Brain microvascular endothelial cell (primary cell): ENCODE measurements at regions not wholly inside any gene's neighbourhood (a gene's known extent, or its start where the extent isn't known, plus 50 kb on each side); places are given as distances from the start of the nearest gene placed in this dataset.
A peak's percentile ranks its signal among the peaks of the same experiment; 100 is the strongest.

Experiments
- DNase-seq: peaks from one replicate; pipeline ENCODE4 v3.0.0-alpha.2; 2020
- H3K27ac ChIP-seq: fragments of 250-450 bp; sonication (Bioruptor Pico); 2 replicates; pipeline ENCODE4 v1.5.1; 2020; ENCODE audit warnings: mild to moderate bottlenecking, moderate library complexity
- H3K27me3 ChIP-seq: fragments of 250-450 bp; sonication (Bioruptor Pico); replicated peaks from 2 replicates; pipeline ENCODE4 v1.5.1; 2020; ENCODE audit warnings: mild to moderate bottlenecking
- H3K36me3 ChIP-seq: fragments of 250-450 bp; sonication (Bioruptor Pico); replicated peaks from 2 replicates; pipeline ENCODE4 v1.5.1; 2020; ENCODE audit warnings: mild to moderate bottlenecking
- H3K4me3 ChIP-seq: 2 replicates; pipeline ENCODE4 v1.5.1; 2011; ENCODE audit warnings: low read depth, mild to moderate bottlenecking, control low read depth, low read length, moderate library complexity
- CTCF ChIP-seq: IDR thresholded peaks from 2 replicates; pipeline ENCODE4 v1.5.1; 2011; ENCODE audit warnings: low read depth, mild to moderate bottlenecking, moderate library complexity, low read length, control low read depth, inconsistent platforms; ENCODE audit errors: missing control alignments
- in situ Hi-C: cut with HindIII; loops from 2 replicates; pipeline ENCODE4 v1.10.0; 2017; ENCODE audit warnings: low sequenced_read_pairs, low pct_ligation_motif_present

GRCh38 chr16:27679899-27680298 is 130.0 kb downstream of the KATNIP start:
- in situ Hi-C loops: no loop called here
- no peak for TF ChIP-seq CTCF
- H3K27ac ChIP-seq: no peak overlapping the region
- DNase-seq: no peak
- no peaks in the 10 kb centered on the region for H3K27me3 ChIP-seq
- H3K4me3 ChIP-seq: no peak overlapping the region
- peaks cover 2% of the 10 kb centered on the region for H3K36me3 ChIP-seq

GRCh38 chr16:27681681-27682080 is 131.7 kb downstream of the KATNIP start:
- no peak for DNase-seq
- Histone ChIP-seq H3K4me3 (no peak overlapping the region), H3K36me3 (peaks cover 2% of the 10 kb centered on the region), H3K27ac (no peak overlapping the region), H3K27me3 (no peaks in the 10 kb centered on the region)
- in situ Hi-C loops: no loop called here
- no peak for TF ChIP-seq CTCF

GRCh38 chr16:27684047-27684446 is 134.1 kb downstream of the KATNIP start:
- no peak for DNase-seq
- Histone ChIP-seq H3K27ac (no peak overlapping the region), H3K27me3 (no peaks in the 10 kb centered on the region), H3K4me3 (no peak overlapping the region), H3K36me3 (peaks cover 2% of the 10 kb centered on the region)
- in situ Hi-C loops: no loop called here
- no peak for TF ChIP-seq CTCF

GRCh38 chr16:27685807-27686206 is 135.9 kb downstream of the KATNIP start:
- Histone ChIP-seq H3K36me3 (peaks cover 2% of the 10 kb centered on the region), H3K27me3 (no peaks in the 10 kb centered on the region), H3K27ac (no peak overlapping the region), H3K4me3 (no peak overlapping the region)
- no peak for TF ChIP-seq CTCF
- DNase-seq: peak; percentile 39
- in situ Hi-C loops: no loop called here

GRCh38 chr16:27686926-27687325 is 137.0 kb downstream of the KATNIP start:
- Histone ChIP-seq H3K4me3 (no peak overlapping the region), H3K36me3 (no peaks in the 10 kb centered on the region), H3K27ac (no peak overlapping the region), H3K27me3 (no peaks in the 10 kb centered on the region)
- DNase-seq: no peak
- in situ Hi-C loops: no loop called here
- no peak for TF ChIP-seq CTCF

- H3K27ac ChIP-seq: no peak overlapping the region
- in situ Hi-C loops: no loop called here
- TF ChIP-seq CTCF: no peak
- H3K27me3 ChIP-seq: no peaks in the 10 kb centered on the region
- H3K36me3 ChIP-seq: no peaks in the 10 kb centered on the region
- H3K4me3 ChIP-seq: no peak overlapping the region
- no peak for DNase-seq
Measured at GRCh38 chr16:27687605-27688004, 137.7 kb downstream of the KATNIP start.
